Fibroblast of skin of right quadriceps (primary cell): ENCODE measurements at regions not wholly inside any gene's neighbourhood (a gene's known extent, or its start where the extent isn't known, plus 50 kb on each side); places are given as distances from the start of the nearest gene placed in this dataset.
A peak's percentile ranks its signal among the peaks of the same experiment; 100 is the strongest.

Source experiments
- DNase-seq: peaks from one replicate; pipeline ENCODE4 v3.0.0-alpha.2; 2013

DNA sequence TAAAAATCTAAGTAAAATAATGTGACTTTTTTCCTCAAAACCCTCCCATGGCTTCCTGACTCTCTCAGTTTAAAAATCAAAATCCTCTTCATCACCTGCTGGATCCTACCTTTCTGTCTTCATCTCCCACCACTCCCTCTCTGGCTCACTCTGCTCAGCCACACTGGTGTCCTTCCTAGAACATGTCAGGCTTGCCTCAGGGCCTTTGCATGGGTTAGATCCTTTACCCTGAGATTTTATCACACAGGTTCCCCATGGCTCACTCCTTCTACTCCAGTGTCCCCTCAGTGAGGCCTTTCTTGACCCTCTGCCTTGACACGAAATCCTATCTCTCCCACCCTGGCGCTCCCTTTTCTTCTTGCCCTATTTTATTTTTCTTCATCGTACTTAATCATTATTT, 141.8 kb downstream of the RPL22L1 start:
- no peak for DNase-seq

DNA sequence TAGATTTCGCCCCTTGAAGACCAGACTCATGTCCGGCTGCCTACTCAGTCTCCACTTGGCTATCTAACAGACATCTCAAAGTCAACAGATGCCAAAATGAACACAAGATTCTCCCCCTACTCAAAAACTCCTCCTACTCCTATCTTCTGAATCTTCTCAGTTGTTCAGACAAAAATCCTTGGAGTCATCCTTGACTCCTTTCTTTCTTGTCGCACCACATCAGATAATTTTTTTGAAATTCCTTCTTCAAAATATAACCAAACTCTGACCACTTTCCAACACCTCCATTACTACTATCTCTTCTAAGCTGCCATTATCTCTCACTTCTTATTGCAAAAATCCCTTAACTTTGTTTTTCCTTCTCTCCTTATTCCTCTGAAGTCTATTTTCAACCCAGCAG, 141.9 kb upstream of the SLC7A14 start:
- DNase-seq: no peak

DNA sequence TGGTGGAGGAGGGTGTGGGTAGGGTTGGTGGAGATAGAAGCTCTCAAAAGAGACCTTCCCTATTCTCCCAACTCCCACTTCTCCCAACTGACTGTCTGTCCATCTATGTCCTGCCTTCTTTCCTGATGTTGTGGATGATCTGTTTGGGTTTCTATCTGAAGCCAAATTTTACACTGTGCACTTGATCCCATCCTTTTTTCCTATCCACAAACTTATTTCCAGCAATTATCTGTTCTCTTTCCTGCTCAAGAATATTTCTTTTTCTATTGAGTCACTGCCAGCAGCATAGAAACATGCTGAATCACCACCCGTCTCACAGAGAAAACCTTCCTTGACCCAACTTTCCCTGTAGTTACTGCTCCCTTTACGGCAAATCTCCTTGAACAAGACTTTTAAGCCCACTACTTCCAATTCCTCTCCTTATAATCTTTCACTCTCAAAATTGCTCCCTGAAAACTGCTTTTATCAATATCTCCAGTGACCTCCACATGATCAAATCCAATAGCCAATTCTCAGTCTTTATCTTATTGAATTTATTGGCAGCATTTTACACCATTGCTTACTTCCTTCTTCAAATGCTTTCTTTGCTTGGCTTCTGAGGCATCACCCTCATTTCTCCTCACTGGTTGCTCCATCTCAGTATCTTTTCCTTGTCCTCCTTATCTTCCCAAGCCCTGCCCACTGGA, 141.2 kb upstream of the SLC7A14 start:
- DNase-seq: peak; percentile 94

- DNase-seq: peak; percentile 53
Measured at GRCh38 chr3:170725285-170725731, 139.4 kb upstream of the SLC7A14 start.

GRCh38 chr3:170724599-170725280, 138.9 kb upstream of the SLC7A14 start:
- DNase-seq: peak; percentile 93

DNA sequence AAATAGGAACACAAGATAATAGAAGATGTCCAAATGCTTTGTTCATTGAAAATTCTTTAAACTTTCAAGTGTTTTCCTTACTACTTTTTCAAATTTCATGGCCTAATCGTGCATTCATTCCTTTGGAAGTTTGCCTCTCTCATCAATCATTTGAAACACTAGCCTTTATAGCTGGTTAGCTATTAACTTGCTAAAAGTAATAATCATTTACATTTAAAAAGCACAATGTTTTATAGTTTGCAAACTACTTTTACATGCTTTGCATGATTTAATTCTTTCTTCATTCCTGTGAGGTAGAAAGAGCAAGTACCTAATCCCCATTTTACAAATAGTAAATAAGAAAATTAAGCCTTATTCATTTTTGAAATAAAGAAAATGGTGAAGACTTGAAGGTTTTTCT, 137.4 kb upstream of the SLC7A14 start:
- no peak for DNase-seq

DNA sequence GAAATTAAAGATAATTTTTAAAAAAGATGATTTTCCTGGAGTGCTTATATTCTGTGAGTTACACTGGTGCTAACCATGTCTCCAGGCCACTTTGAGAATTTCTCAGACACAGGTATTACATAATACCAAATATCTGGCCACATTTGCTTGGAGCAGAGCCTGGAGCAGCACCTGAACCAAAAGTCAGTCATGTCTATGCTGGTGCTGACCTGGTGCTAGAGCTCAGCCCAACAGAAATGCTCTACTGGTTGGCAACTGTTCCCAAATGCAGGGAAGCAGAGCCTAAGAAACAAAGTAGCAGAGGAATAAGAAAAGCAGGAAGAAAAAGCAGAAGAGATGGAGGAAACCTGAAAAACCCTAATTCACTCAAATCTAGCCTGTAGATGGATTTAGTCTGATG, 135.7 kb upstream of the SLC7A14 start:
- no peak for DNase-seq

GRCh38 chr3:170719300-170719699, 133.4 kb upstream of the SLC7A14 start:
- no peak for DNase-seq

GRCh38 chr3:170718848-170719247, 133.0 kb upstream of the SLC7A14 start:
- no peak for DNase-seq

GRCh38 chr3:170717410-170718402, 131.8 kb upstream of the SLC7A14 start:
- DNase-seq: no peak

DNA sequence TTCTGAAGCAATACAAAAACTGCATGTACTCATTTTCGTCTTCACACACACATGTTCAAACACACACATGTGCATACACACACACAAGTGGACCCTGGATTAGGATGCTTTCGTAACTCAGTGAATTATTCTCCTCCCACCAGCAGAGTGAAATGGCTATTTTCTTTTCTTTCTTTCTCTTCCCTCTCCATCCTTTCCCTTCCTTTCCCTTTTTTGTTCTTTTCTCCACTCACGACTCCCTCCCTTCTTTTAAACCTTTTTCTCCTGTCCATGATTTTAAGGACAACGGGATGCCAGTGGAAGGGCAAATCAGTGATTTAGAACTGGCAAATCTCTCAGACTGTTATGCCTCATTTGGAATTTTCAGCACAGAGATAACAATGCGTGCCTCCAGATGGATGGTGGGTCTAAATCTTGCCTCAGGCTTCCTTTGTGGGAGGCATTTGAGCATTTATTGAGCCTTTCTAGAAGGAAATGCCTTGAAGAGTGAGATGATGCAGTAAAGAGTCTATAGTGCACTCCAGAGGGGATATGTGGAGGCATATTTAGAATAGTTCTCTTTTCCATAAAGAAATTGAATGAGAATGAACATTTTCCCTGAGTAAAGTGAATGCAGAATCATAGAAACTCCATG, 130.4 kb upstream of the SLC7A14 start:
- no peak for DNase-seq

DNA sequence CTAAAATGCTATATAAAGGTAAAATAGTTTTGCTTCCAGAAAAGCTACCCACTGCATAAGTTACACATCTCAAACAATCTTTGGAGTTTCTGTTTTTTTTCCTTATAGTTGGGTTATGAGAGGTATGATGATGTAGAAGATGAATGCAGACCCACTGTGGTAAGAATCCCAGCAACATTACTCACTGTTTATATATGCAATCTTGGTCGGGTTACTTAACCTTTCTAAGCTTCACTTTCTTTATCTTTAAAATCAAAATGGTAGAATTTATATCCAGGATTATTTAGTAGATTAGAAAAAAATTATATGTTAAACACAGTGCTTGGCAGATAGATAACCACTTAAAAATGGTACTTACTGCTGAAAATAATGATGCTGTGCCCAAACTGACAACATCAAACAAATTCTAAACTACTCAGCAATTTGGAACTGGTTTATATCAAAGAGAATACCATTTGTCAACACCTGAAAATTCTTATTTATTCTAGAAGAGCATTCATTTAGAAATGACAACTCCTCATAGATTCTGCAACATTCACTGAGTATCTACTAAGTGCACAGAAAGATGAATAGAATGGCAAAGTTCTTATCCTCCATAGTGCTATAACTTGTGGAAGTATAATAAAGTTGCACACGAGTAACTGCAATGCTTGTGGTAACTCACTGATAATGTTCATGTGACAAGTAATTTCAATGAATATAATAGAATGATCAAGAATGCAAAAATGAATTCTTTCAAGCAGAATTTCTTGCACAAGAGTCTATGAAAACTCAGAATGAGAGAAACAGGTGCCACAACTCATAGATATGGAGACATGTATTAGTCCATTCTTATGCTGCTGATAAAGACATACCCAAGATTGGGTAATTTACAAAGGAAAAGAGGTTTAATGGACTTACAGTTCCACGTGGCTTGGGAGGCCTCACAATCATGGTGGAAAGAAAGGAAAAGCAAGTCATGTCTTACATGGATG, 129.0 kb upstream of the SLC7A14 start:
- DNase-seq: peak; percentile 88

GRCh38 chr3:170714122-170714521, 128.2 kb upstream of the SLC7A14 start:
- DNase-seq: peak; percentile 88

GRCh38 chr3:170713653-170714052, 127.8 kb upstream of the SLC7A14 start:
- DNase-seq: no peak

- peak; percentile 56 for DNase-seq
Measured at GRCh38 chr3:170712798-170713197, 126.9 kb upstream of the SLC7A14 start.

- DNase-seq: no peak
Measured at GRCh38 chr3:170712336-170712735, 126.5 kb upstream of the SLC7A14 start.

DNA sequence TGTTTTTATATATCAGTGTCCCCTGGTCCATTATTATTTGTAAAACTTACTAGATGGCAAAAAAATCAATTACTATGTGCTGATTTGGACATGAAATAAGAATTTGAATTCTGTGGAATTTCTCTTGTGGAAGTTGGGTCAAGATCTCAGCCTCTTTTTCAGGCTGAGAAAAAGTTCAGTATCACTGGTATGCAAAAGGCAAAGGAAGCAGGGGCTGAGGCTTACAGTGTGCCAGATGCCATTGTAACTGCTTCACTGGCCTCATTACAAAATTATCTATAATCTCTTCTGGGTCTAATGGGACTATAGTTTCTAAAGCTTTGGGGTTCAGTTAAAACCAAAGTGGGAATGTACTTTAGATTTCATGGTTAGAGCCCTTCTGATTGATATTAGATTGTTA, 125.9 kb upstream of the SLC7A14 start:
- DNase-seq: no peak

DNA sequence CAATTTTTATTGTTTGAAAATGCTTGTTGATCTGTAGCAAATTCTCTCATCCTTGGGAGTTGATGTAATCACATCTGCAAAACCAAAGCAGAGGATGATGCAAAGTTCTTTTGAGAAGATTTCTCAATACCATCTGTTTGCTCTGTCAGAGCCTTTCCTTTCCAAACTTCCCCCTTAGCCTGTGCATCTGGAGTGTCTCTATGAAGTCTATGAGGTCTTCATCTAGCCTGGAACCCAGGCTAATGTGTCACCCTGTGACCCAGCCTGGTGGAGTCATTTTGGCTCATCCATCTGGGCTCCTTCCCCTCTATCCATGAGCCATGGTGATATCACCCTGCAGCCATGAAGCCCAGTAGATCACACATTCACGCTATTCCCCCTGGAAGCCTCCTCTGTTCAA, 123.2 kb upstream of the SLC7A14 start:
- peak; percentile 96 for DNase-seq

GRCh38 chr3:170707899-170708298, 122.0 kb upstream of the SLC7A14 start:
- no peak for DNase-seq

DNA sequence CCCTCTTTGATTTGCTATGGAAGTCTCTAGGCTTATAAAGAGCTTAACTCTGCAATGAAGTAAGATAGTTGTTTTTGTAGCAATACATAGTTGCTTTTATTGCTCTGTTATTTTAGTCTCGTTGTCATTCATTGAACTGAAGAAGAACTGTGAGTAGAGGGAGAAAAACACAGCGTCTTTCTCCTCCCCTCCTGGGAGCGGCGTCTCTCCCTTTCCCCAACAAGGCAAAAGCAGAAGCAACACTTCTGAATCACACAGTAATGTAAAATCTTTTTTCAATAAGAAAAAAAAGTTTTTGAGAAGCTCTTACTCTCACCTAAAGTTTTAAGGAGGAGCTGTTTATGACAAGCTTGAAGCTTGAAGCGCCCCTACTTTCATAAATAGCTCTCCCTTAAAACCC, 119.3 kb upstream of the SLC7A14 start:
- peak; percentile 52 for DNase-seq

DNA sequence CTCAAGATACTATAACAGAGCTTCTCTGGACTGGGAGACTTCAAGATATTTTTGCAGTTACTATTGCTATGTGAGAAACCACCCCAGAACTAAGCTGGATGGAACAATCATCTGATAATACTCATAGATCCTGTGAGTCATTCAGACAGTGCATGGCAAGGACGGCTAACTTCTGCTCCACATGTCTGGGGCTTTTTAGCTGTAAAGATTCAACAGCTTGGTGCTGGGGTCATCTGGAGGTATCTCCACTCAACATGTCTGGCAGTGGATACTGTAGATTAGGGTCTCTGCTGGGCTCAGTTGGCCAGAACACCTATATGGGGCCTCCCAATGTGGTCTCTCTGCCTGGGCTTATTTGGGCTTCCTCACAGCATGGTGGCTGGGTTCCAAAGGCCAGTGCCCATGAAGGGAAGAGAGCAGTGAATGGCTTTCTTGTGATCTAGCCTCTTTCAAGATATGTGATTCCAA, 117.3 kb upstream of the SLC7A14 start:
- peak; percentile 94 for DNase-seq
